ENCODE measurements at regions not wholly inside any gene's neighbourhood (a gene's known extent, or its start where the extent isn't known, plus 50 kb on each side); places are given as distances from the start of the nearest gene placed in this dataset.

DNA sequence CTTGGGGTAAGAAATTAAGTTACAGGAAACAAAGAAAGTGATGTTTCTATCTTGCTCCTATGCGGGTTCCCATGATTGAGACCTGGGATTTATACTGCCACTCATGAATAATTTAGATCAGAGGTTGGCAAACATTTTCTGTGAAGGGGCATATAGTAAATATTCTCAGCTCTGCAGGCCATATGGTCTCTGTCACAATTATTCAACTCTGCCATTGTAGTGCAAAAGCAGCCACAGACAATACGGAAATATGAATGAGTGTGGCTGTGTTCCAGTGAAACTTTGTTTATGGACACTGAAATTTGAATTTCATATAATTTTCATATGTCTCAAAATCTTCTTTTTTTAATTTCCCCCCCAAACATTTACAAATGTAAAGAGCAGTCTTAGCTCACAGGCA lies 127.2 kb downstream of the FOXD2 start:
- no peak for ATAC-seq (ENCODE audit: low read depth)
- Histone ChIP-seq H4K20me1 (ENCODE audit: control insufficient read depth, insufficient read depth, low read length, poor library complexity, severe bottlenecking) (no peaks in the 10 kb centered on the region), H3K9ac (ENCODE audit: low read length) (no peak overlapping the region), H3K4me1 (ENCODE audit: control insufficient read depth in 2 of 2, insufficient read depth in 2 of 2, low read length in 2 of 2) (no peaks in the 10 kb centered on the region), H3K4me3 (ENCODE audit: control extremely low read depth in 1 of 5, extremely low read depth in 1 of 5, insufficient read depth in 1 of 5, low read depth in 2 of 5, low read length in 4 of 5) (no peak overlapping the region), H3K9me3 (ENCODE audit: control extremely low read depth in 1 of 3, control insufficient read depth in 2 of 3, insufficient read depth in 1 of 3, low read length in 2 of 3) (no peaks in the 10 kb centered on the region), H3K79me2 (ENCODE audit: control insufficient read depth, insufficient read depth, low read length) (no peaks in the 10 kb centered on the region), H3K36me3 (replicated peaks in 1 of 2; ENCODE audit: control extremely low read depth in 1 of 2, control insufficient read depth in 1 of 2, extremely low read depth in 1 of 2, insufficient read depth in 2 of 2, low read length in 1 of 2) (no peaks in the 10 kb centered on the region), H2AFZ (ENCODE audit: insufficient read depth, low read depth, low read length, poor library complexity, severe bottlenecking) (no peak overlapping the region), H3K27ac (ENCODE audit: low read length in 2 of 2) (no peak overlapping the region), H3K4me2 (replicated peaks; ENCODE audit: low read depth, low read length, poor library complexity, severe bottlenecking) (no peak overlapping the region), H3K27me3 (replicated peaks in 1 of 4; ENCODE audit: control extremely low read depth in 1 of 4, control insufficient read depth in 3 of 4, insufficient read depth in 4 of 4, low read length in 3 of 4) (peaks cover 0 to 6% (median 0%) of the 10 kb centered on the region in 4 experiments)
- TF ChIP-seq EZH2 (IDR thresholded peaks at IDR 0.05; ENCODE audit: borderline replicate concordance, insufficient read depth, low read depth, low read length, poor library complexity, severe bottlenecking): no peak
- POLR2A ChIA-PET: no interaction called here
- Mint-ChIP-seq H3K27me3 (peaks cover 5% of the 10 kb centered on the region), H3K27ac (no peak overlapping the region), H3K9me3 (ENCODE audit: insufficient read depth) (no peaks in the 10 kb centered on the region), H3K4me1 (no peaks in the 10 kb centered on the region), H3K4me3 (no peak overlapping the region)
- no peak for DNase-seq
- intact Hi-C loops (cut with micrococcal nuclease): no loop called here
- CTCF ChIA-PET: no interaction called here
- no CpG with 5 or more reads among the region's 2 CpGs for WGBS (ENCODE audit: insufficient coverage)

DNA sequence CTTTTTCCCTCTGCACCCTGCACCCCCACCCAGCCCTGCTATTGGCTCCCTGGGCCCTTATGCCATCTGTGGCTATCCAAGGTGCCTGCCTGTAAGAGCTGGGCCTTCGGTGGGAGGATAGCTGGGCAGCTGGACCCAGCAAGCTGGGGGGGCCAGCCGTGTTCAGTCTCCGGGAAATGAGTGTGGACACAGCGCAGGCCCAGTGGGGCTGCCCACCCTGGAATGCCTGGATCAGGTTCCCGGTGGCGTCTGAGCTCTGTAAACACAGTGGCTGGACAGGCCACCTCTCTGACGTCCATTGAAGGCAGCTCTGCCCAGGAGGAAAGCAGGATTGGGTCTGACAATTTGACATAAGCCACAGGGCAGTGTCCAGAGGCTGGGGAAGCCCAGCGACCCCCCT lies 127.8 kb downstream of the FOXD2 start:
- Histone ChIP-seq H4K20me1 (ENCODE audit: control insufficient read depth, insufficient read depth, low read length, poor library complexity, severe bottlenecking) (no peaks in the 10 kb centered on the region), H3K27me3 (replicated peaks in 1 of 4; ENCODE audit: control extremely low read depth in 1 of 4, control insufficient read depth in 3 of 4, insufficient read depth in 4 of 4, low read length in 3 of 4) (peaks cover 0 to 6% (median 0%) of the 10 kb centered on the region in 4 experiments), H3K4me2 (replicated peaks; ENCODE audit: low read depth, low read length, poor library complexity, severe bottlenecking) (no peak overlapping the region), H3K79me2 (ENCODE audit: control insufficient read depth, insufficient read depth, low read length) (no peaks in the 10 kb centered on the region), H3K4me1 (ENCODE audit: control insufficient read depth in 2 of 2, insufficient read depth in 2 of 2, low read length in 2 of 2) (no peaks in the 10 kb centered on the region), H3K9me3 (ENCODE audit: control extremely low read depth in 1 of 3, control insufficient read depth in 2 of 3, insufficient read depth in 1 of 3, low read length in 2 of 3) (no peaks in the 10 kb centered on the region), H3K27ac (ENCODE audit: low read length in 2 of 2) (no peak overlapping the region), H3K4me3 (ENCODE audit: control extremely low read depth in 1 of 5, extremely low read depth in 1 of 5, insufficient read depth in 1 of 5, low read depth in 2 of 5, low read length in 4 of 5) (no peak overlapping the region), H2AFZ (ENCODE audit: insufficient read depth, low read depth, low read length, poor library complexity, severe bottlenecking) (no peak overlapping the region), H3K9ac (ENCODE audit: low read length) (no peak overlapping the region), H3K36me3 (replicated peaks in 1 of 2; ENCODE audit: control extremely low read depth in 1 of 2, control insufficient read depth in 1 of 2, extremely low read depth in 1 of 2, insufficient read depth in 2 of 2, low read length in 1 of 2) (no peaks in the 10 kb centered on the region)
- ChIA-PET POLR2A (no interaction called here), CTCF (no interaction called here)
- H3K27me3 Mint-ChIP-seq: no peaks in the 10 kb centered on the region
- ATAC-seq (ENCODE audit: low read depth) (no peak), DNase-seq (no peak)
- H3K4me3 Mint-ChIP-seq: no peak overlapping the region
- no peak overlapping the region for H3K27ac Mint-ChIP-seq
- 92% methylated on average over 8 of the region's 8 CpGs for WGBS (ENCODE audit: insufficient coverage)
- TF ChIP-seq, protein P1, sequence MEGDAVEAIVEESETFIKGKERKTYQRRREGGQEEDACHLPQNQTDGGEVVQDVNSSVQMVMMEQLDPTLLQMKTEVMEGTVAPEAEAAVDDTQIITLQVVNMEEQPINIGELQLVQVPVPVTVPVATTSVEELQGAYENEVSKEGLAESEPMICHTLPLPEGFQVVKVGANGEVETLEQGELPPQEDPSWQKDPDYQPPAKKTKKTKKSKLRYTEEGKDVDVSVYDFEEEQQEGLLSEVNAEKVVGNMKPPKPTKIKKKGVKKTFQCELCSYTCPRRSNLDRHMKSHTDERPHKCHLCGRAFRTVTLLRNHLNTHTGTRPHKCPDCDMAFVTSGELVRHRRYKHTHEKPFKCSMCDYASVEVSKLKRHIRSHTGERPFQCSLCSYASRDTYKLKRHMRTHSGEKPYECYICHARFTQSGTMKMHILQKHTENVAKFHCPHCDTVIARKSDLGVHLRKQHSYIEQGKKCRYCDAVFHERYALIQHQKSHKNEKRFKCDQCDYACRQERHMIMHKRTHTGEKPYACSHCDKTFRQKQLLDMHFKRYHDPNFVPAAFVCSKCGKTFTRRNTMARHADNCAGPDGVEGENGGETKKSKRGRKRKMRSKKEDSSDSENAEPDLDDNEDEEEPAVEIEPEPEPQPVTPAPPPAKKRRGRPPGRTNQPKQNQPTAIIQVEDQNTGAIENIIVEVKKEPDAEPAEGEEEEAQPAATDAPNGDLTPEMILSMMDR (IDR thresholded peaks at IDR 0.05): no peak
- TF ChIP-seq EZH2 (IDR thresholded peaks at IDR 0.05; ENCODE audit: borderline replicate concordance, insufficient read depth, low read depth, low read length, poor library complexity, severe bottlenecking): no peak
- H3K4me1 Mint-ChIP-seq: no peaks in the 10 kb centered on the region
- intact Hi-C loops (cut with micrococcal nuclease): no loop called here
- no peaks in the 10 kb centered on the region for H3K9me3 Mint-ChIP-seq (ENCODE audit: insufficient read depth)

Measured in B cell (primary cell).